ENCODE measurements at regions not wholly inside any gene's neighbourhood (a gene's known extent, or its start where the extent isn't known, plus 50 kb on each side); places are given as distances from the start of the nearest gene placed in this dataset.

DNA sequence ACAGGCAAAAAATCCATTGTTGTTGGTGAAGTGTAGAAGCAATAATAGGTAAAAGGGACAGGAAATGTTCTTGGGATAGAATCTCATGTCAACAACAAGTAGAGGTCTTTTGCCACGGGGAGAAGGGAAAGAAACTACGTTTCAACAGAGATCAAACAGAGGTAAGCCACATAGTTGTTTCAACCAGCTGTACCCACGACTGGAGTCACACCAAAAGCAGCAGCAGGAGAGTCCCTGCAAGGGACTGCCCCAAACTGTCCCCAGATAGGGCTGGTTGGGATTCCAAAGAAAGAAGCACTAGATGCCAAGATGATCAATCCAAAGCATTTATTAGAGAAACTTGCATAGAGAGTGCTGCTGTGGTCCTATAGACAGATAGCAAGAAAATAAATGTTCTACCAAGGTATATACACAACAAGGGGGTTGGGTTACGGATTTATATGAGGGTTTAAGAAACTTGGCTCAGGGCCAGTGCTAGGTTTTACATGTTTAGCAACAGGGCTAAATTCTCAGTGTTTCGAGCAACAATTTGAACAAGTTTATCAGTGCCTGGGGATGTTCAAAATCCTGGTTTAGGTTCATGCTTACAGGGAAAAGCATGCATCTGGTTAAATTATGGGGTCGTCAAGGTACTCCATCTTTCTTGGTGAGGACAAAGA, 466.5 kb downstream of the MMUT start:
- in situ Hi-C loops (cut with MboI) = no loop called here
- WGBS, 2 experiments (ENCODE audit: low coverage in 1 of 2, low lambda C conversion rate in 2 of 2, missing lambda C conversion rate in 2 of 2) = 16 to 17% methylated on average over 6 of the region's 6 CpGs
- Histone ChIP-seq H2AFZ (no peak overlapping the region), H3K4me3 (no peak overlapping the region), H3K27me3 (replicated peaks; ENCODE audit: insufficient read depth) (no peaks in the 10 kb centered on the region), H3K36me3 (ENCODE audit: low read depth) (no peaks in the 10 kb centered on the region), H3K9me2 (ENCODE audit: insufficient read depth) (no peaks in the 10 kb centered on the region), H3F3A (ENCODE audit: insufficient read depth) (no peaks in the 10 kb centered on the region), H3K27ac (no peak overlapping the region), H3K4me2 (ENCODE audit: unreplicated experiment) (no peak overlapping the region), H3K4me1 (ENCODE audit: insufficient read depth) (no peaks in the 10 kb centered on the region), H3K9ac (no peak overlapping the region), H3K9me3 (ENCODE audit: low read depth) (no peaks in the 10 kb centered on the region), H3K79me2 (ENCODE audit: insufficient read depth) (no peaks in the 10 kb centered on the region), H4K20me1 (ENCODE audit: insufficient read depth) (no peaks in the 10 kb centered on the region)
- TF ChIP-seq EZH2 (IDR thresholded peaks at IDR 0.05; ENCODE audit: insufficient read depth, poor library complexity, severe bottlenecking) (no peak), EZH2phosphoT487 (IDR thresholded peaks at IDR 0.05; ENCODE audit: insufficient read depth, low read depth) (no peak)
- no peak for DNase-seq

DNA sequence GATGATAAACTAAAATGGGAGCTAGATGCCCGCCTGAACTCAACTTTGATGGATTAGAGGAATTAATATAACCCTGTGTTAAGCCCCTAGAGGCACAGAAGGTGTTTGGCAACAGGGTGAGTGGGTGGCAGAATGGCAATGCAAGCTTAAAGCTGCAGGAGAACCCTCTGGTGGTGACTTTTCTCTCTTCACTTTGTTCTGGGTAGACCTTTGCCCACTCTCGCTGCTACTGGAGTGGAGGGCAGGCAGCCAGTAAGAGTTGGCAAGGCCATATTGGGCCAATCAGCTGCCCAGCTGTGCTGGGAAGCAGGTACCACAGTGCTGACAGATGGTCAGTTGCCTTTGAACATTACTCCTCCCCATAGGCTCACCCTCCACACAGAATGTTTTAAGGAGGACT, 468.2 kb downstream of the MMUT start:
- H3K9ac ChIP-seq = no peak overlapping the region
- H4K20me1 ChIP-seq (ENCODE audit: insufficient read depth) = no peaks in the 10 kb centered on the region
- no peaks in the 10 kb centered on the region for H3K9me2 ChIP-seq (ENCODE audit: insufficient read depth)
- no peak for DNase-seq
- no peaks in the 10 kb centered on the region for H3K4me1 ChIP-seq (ENCODE audit: insufficient read depth)
- TF ChIP-seq EZH2 (IDR thresholded peaks at IDR 0.05; ENCODE audit: insufficient read depth, poor library complexity, severe bottlenecking) (no peak), EZH2phosphoT487 (IDR thresholded peaks at IDR 0.05; ENCODE audit: insufficient read depth, low read depth) (no peak)
- H3K4me3 ChIP-seq = no peak overlapping the region
- H3F3A ChIP-seq (ENCODE audit: insufficient read depth) = no peaks in the 10 kb centered on the region
- H3K27me3 ChIP-seq (replicated peaks; ENCODE audit: insufficient read depth) = no peaks in the 10 kb centered on the region
- H2AFZ ChIP-seq = no peak overlapping the region
- no peak overlapping the region for H3K27ac ChIP-seq
- H3K79me2 ChIP-seq (ENCODE audit: insufficient read depth) = no peaks in the 10 kb centered on the region
- 5 to 8% methylated on average over 2 of the region's 2 CpGs for WGBS, 2 experiments (ENCODE audit: low coverage in 1 of 2, low lambda C conversion rate in 2 of 2, missing lambda C conversion rate in 2 of 2)
- no peaks in the 10 kb centered on the region for H3K9me3 ChIP-seq (ENCODE audit: low read depth)
- H3K4me2 ChIP-seq (ENCODE audit: unreplicated experiment) = no peak overlapping the region
- H3K36me3 ChIP-seq (ENCODE audit: low read depth) = no peaks in the 10 kb centered on the region
- in situ Hi-C loops (cut with MboI) = no loop called here

DNA sequence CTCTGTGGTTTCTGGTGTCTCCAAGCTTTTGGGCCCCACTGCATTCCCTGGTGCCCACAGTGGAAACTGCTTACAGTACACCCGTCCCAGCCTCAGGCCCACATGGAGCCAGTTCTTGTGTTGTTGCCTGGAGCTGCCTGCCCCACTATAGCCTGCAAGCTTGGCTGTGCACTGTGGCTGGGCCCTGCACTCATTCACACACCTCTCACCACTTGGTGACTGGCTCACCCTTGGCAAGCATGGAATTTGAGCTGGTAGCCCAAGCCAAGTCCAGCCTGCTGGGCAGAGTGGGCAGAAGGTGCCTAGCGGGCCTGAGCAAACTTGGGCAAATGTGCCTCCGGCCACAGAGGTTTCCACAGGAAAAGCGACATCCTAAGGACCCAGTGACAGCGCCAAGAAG, 472.3 kb downstream of the MMUT start:
- Histone ChIP-seq H3K79me2 (ENCODE audit: insufficient read depth) (no peaks in the 10 kb centered on the region), H3K4me3 (peak overlapping the region; percentile 18), H3K27ac (no peak overlapping the region), H3K4me2 (ENCODE audit: unreplicated experiment) (peak overlapping the region; percentile 28), H3K4me1 (ENCODE audit: insufficient read depth) (no peaks in the 10 kb centered on the region), H3K9ac (no peak overlapping the region), H3F3A (ENCODE audit: insufficient read depth) (no peaks in the 10 kb centered on the region), H4K20me1 (ENCODE audit: insufficient read depth) (no peaks in the 10 kb centered on the region), H3K36me3 (ENCODE audit: low read depth) (no peaks in the 10 kb centered on the region), H3K27me3 (replicated peaks; ENCODE audit: insufficient read depth) (no peaks in the 10 kb centered on the region), H3K9me3 (ENCODE audit: low read depth) (no peaks in the 10 kb centered on the region), H3K9me2 (ENCODE audit: insufficient read depth) (no peaks in the 10 kb centered on the region), H2AFZ (peak overlapping the region; percentile 39; the same call in 1 of the 2 replicates)
- in situ Hi-C loops (cut with MboI) = no loop called here
- DNase-seq = no peak
- WGBS, 2 experiments (ENCODE audit: low coverage in 1 of 2, low lambda C conversion rate in 2 of 2, missing lambda C conversion rate in 2 of 2) = 36 to 38% methylated on average over 5 of the region's 5 CpGs
- TF ChIP-seq EZH2 (IDR thresholded peaks at IDR 0.05; ENCODE audit: insufficient read depth, poor library complexity, severe bottlenecking) = no peak
- no peak for TF ChIP-seq EZH2phosphoT487 (IDR thresholded peaks at IDR 0.05; ENCODE audit: insufficient read depth, low read depth)

DNA sequence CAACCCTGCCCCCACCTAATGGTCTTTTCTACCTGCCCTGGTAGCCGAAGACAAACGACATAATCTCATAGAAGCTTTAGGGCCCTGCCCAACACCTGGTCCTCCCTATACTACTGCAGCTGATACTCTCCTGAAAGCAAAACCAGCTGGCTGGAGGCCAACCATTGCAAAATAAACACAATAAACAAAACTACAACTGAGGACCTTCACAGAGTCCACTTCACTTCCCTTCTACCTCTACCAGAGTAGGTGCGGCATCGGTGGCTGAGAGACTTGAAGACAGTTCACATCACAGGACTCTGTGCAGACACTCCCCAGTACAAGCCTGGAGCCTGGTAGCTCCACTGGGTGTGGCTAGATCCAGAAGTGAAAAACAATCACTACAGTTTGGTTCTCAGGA, 476.2 kb downstream of the MMUT start:
- in situ Hi-C loops (cut with MboI) = no loop called here
- H3K9me2 ChIP-seq (ENCODE audit: insufficient read depth) = no peaks in the 10 kb centered on the region
- no peaks in the 10 kb centered on the region for H4K20me1 ChIP-seq (ENCODE audit: insufficient read depth)
- no peaks in the 10 kb centered on the region for H3K9me3 ChIP-seq (ENCODE audit: low read depth)
- no peak overlapping the region for H3K4me3 ChIP-seq
- WGBS, 2 experiments (ENCODE audit: low coverage in 1 of 2, low lambda C conversion rate in 2 of 2, missing lambda C conversion rate in 2 of 2) = 67 to 72% methylated on average over 4 of the region's 4 CpGs
- no peaks in the 10 kb centered on the region for H3K27me3 ChIP-seq (replicated peaks; ENCODE audit: insufficient read depth)
- H3K27ac ChIP-seq = no peak overlapping the region
- TF ChIP-seq EZH2 (IDR thresholded peaks at IDR 0.05; ENCODE audit: insufficient read depth, poor library complexity, severe bottlenecking) = no peak
- no peak for TF ChIP-seq EZH2phosphoT487 (IDR thresholded peaks at IDR 0.05; ENCODE audit: insufficient read depth, low read depth)
- H3K36me3 ChIP-seq (ENCODE audit: low read depth) = no peaks in the 10 kb centered on the region
- H3K4me1 ChIP-seq (ENCODE audit: insufficient read depth) = no peaks in the 10 kb centered on the region
- H3K4me2 ChIP-seq (ENCODE audit: unreplicated experiment) = no peak overlapping the region
- DNase-seq = no peak
- no peak overlapping the region for H3K9ac ChIP-seq
- H2AFZ ChIP-seq = no peak overlapping the region
- no peaks in the 10 kb centered on the region for H3K79me2 ChIP-seq (ENCODE audit: insufficient read depth)
- H3F3A ChIP-seq (ENCODE audit: insufficient read depth) = no peaks in the 10 kb centered on the region

Measured in GM23248 (cell line).